ENCODE measurements at regions not wholly inside any gene's neighbourhood (a gene's known extent, or its start where the extent isn't known, plus 50 kb on each side); places are given as distances from the start of the nearest gene placed in this dataset.

DNA sequence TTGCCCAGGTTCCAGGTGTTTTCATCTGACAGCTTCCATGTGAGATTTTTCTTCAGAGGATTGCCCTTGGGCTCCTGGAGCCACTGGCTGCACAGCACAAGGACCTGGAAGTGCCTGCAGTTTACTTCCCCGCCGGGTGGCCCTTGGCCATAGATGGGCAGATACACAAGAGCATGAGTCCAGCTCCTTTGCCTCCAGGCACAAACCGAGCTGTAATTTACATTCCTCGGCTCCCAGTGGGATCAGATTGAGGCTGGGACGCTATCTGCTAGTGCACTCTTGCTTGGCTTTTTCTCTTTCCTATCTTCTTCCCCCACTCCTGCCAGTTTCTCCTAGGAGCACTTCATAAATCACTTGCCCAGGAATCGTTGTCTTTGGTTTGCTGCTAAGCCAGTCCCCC is 85.4 kb upstream of the RALY start:
- no peaks in the 10 kb centered on the region for H3K36me3 ChIP-seq (ENCODE audit: control insufficient read depth in 5 of 5, insufficient read depth in 5 of 5, low read length in 5 of 5)
- H3K9ac ChIP-seq (ENCODE audit: low read length in 5 of 5): no peak overlapping the region
- H3K27me3 ChIP-seq (ENCODE audit: control insufficient read depth in 5 of 5, insufficient read depth in 4 of 5, low read length in 5 of 5): no peaks in the 10 kb centered on the region
- H3K9me3 ChIP-seq (ENCODE audit: control insufficient read depth in 5 of 5, low read length in 5 of 5): no peaks in the 10 kb centered on the region
- H3K27ac ChIP-seq (ENCODE audit: low read depth, low read length): no peak overlapping the region
- H3K4me1 ChIP-seq (ENCODE audit: control insufficient read depth in 5 of 5, insufficient read depth in 5 of 5, low read length in 5 of 5): peaks cover 2 to 23% (median 21%) of the 10 kb centered on the region in 5 donors
- no peak overlapping the region for H3K4me3 ChIP-seq (ENCODE audit: low read depth in 1 of 5, low read length in 5 of 5)

GRCh38 chr20:33908868-33909267 is 84.8 kb upstream of the RALY start:
- H3K36me3 ChIP-seq (ENCODE audit: control insufficient read depth in 5 of 5, insufficient read depth in 5 of 5, low read length in 5 of 5): no peaks in the 10 kb centered on the region
- H3K4me1 ChIP-seq (ENCODE audit: control insufficient read depth in 5 of 5, insufficient read depth in 5 of 5, low read length in 5 of 5): peaks cover 2 to 23% (median 21%) of the 10 kb centered on the region in 5 donors
- H3K9ac ChIP-seq (ENCODE audit: low read length in 5 of 5): no peak overlapping the region
- H3K27me3 ChIP-seq (ENCODE audit: control insufficient read depth in 5 of 5, insufficient read depth in 4 of 5, low read length in 5 of 5): no peaks in the 10 kb centered on the region
- H3K4me3 ChIP-seq (ENCODE audit: low read depth in 1 of 5, low read length in 5 of 5): no peak overlapping the region
- no peaks in the 10 kb centered on the region for H3K9me3 ChIP-seq (ENCODE audit: control insufficient read depth in 5 of 5, low read length in 5 of 5)
- H3K27ac ChIP-seq (ENCODE audit: low read depth, low read length): no peak overlapping the region

GRCh38 chr20:33909331-33909921 is 84.3 kb upstream of the RALY start:
- no peak overlapping the region for H3K4me3 ChIP-seq (ENCODE audit: low read depth in 1 of 5, low read length in 5 of 5)
- no peak overlapping the region for H3K27ac ChIP-seq (ENCODE audit: low read depth, low read length)
- no peaks in the 10 kb centered on the region for H3K9me3 ChIP-seq (ENCODE audit: control insufficient read depth in 5 of 5, low read length in 5 of 5)
- H3K9ac ChIP-seq (ENCODE audit: low read length in 5 of 5): no peak overlapping the region
- no peaks in the 10 kb centered on the region for H3K27me3 ChIP-seq (ENCODE audit: control insufficient read depth in 5 of 5, insufficient read depth in 4 of 5, low read length in 5 of 5)
- no peaks in the 10 kb centered on the region for H3K36me3 ChIP-seq (ENCODE audit: control insufficient read depth in 5 of 5, insufficient read depth in 5 of 5, low read length in 5 of 5)
- peaks cover 2 to 23% (median 21%) of the 10 kb centered on the region in 5 donors for H3K4me1 ChIP-seq (ENCODE audit: control insufficient read depth in 5 of 5, insufficient read depth in 5 of 5, low read length in 5 of 5)

GRCh38 chr20:33910056-33910455 is 83.7 kb upstream of the RALY start:
- Histone ChIP-seq H3K9me3 (ENCODE audit: control insufficient read depth in 5 of 5, low read length in 5 of 5) (no peaks in the 10 kb centered on the region), H3K27ac (ENCODE audit: low read depth, low read length) (no peak overlapping the region), H3K9ac (ENCODE audit: low read length in 5 of 5) (no peak overlapping the region), H3K4me1 (ENCODE audit: control insufficient read depth in 5 of 5, insufficient read depth in 5 of 5, low read length in 5 of 5) (peaks cover 2 to 23% (median 21%) of the 10 kb centered on the region in 5 donors), H3K4me3 (ENCODE audit: low read depth in 1 of 5, low read length in 5 of 5) (no peak overlapping the region), H3K27me3 (ENCODE audit: control insufficient read depth in 5 of 5, insufficient read depth in 4 of 5, low read length in 5 of 5) (no peaks in the 10 kb centered on the region), H3K36me3 (ENCODE audit: control insufficient read depth in 5 of 5, insufficient read depth in 5 of 5, low read length in 5 of 5) (no peaks in the 10 kb centered on the region)

DNA sequence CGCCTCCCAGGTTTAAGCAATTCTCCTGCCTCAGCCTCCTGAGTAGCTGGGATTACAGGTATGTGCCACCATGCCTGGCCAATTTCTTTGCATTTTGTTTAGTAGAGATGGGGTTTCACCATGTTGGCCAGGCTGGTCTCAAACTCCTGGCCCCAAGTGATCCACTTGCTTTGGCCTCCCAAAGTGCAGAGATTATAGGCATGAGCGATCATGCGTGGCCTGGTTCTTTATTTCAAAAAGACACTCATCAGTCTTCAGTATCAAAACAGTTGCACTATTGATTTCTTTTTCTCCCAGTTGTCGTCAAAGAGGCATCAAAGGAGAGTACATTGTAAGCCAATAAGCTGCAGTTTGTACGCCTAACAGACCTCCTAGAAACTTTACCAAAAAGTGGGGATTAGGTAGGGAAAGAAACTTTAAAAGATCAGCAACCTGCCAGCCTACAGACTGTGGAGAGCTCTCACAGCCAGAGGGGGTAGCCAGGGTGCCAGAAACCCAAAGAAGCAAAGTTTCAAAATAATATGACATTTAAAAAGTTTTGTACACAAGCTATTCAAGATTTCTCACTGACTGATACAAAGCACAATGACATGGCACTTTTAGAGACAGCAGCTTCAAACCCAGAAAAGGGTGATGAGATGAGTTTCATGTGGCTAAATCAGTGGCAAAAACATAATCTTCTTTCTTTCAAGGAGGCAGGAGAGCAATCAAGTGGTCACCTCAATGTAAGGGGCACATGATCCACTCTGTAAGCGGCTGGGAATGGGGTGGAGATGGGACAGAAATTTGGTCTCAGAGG is 83.0 kb upstream of the RALY start:
- H3K27me3 ChIP-seq (ENCODE audit: control insufficient read depth in 5 of 5, insufficient read depth in 4 of 5, low read length in 5 of 5): no peaks in the 10 kb centered on the region
- H3K4me1 ChIP-seq (ENCODE audit: control insufficient read depth in 5 of 5, insufficient read depth in 5 of 5, low read length in 5 of 5): peaks cover 2 to 25% (median 21%) of the 10 kb centered on the region in 5 donors
- H3K4me3 ChIP-seq (ENCODE audit: low read depth in 1 of 5, low read length in 5 of 5): no peak overlapping the region
- H3K27ac ChIP-seq (ENCODE audit: low read depth, low read length): no peak overlapping the region
- H3K9ac ChIP-seq (ENCODE audit: low read length in 5 of 5): no peak overlapping the region
- no peaks in the 10 kb centered on the region for H3K36me3 ChIP-seq (ENCODE audit: control insufficient read depth in 5 of 5, insufficient read depth in 5 of 5, low read length in 5 of 5)
- no peaks in the 10 kb centered on the region for H3K9me3 ChIP-seq (ENCODE audit: control insufficient read depth in 5 of 5, low read length in 5 of 5)

GRCh38 chr20:33914919-33915318 is 78.8 kb upstream of the RALY start:
- Histone ChIP-seq H3K9ac (ENCODE audit: low read length in 5 of 5) (no peak overlapping the region), H3K36me3 (ENCODE audit: control insufficient read depth in 5 of 5, insufficient read depth in 5 of 5, low read length in 5 of 5) (no peaks in the 10 kb centered on the region), H3K9me3 (ENCODE audit: control insufficient read depth in 5 of 5, low read length in 5 of 5) (no peaks in the 10 kb centered on the region), H3K27ac (ENCODE audit: low read depth, low read length) (no peak overlapping the region), H3K4me1 (ENCODE audit: control insufficient read depth in 5 of 5, insufficient read depth in 5 of 5, low read length in 5 of 5) (peaks cover 0 to 20% (median 7%) of the 10 kb centered on the region in 5 donors), H3K27me3 (ENCODE audit: control insufficient read depth in 5 of 5, insufficient read depth in 4 of 5, low read length in 5 of 5) (no peaks in the 10 kb centered on the region), H3K4me3 (ENCODE audit: low read depth in 1 of 5, low read length in 5 of 5) (no peak overlapping the region)

DNA sequence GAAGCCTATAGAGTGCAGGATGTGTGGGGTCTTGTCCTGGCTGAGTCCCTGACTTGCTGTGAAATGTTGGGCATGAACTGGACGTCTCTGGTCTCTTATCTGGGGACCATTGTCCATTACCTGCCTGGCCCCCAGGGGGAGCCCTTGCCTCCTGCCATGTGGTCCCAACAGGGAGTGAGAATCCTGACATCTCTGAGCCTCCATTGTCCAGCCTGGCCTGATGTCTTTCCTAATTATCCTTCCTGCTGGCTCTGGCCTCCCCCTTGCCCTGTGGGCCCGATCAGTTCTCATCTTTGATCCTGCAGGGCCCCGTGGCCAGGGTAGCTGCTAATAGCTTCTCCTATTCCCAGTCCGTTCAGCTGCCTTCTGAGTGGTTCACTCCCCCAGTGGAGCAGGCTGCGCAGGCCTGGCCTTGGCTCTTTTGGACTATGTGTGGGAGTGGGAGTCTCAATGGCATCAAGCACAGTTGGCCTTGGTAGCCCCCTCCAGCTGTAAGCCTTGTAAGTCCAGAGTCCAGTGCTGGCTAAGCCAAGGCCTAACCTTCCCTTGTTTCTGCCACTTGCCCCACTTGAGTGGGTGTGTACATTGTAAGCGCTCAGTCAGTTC is 77.9 kb upstream of the RALY start:
- peaks cover 0 to 14% (median 4%) of the 10 kb centered on the region in 5 donors for H3K4me1 ChIP-seq (ENCODE audit: control insufficient read depth in 5 of 5, insufficient read depth in 5 of 5, low read length in 5 of 5)

GRCh38 chr20:33916768-33917167 is 76.9 kb upstream of the RALY start:
- Histone ChIP-seq H3K9ac (ENCODE audit: low read length in 5 of 5) (no peak overlapping the region), H3K4me3 (ENCODE audit: low read depth in 1 of 5, low read length in 5 of 5) (no peak overlapping the region), H3K27ac (ENCODE audit: low read depth, low read length) (no peak overlapping the region), H3K9me3 (ENCODE audit: control insufficient read depth in 5 of 5, low read length in 5 of 5) (no peaks in the 10 kb centered on the region), H3K27me3 (ENCODE audit: control insufficient read depth in 5 of 5, insufficient read depth in 4 of 5, low read length in 5 of 5) (no peaks in the 10 kb centered on the region), H3K36me3 (ENCODE audit: control insufficient read depth in 5 of 5, insufficient read depth in 5 of 5, low read length in 5 of 5) (no peaks in the 10 kb centered on the region), H3K4me1 (ENCODE audit: control insufficient read depth in 5 of 5, insufficient read depth in 5 of 5, low read length in 5 of 5) (peaks cover 0 to 14% (median 4%) of the 10 kb centered on the region in 5 donors)

More for the DNA sequence above, 77.9 kb upstream of the RALY start:
- no peaks in the 10 kb centered on the region for H3K27me3 ChIP-seq (ENCODE audit: control insufficient read depth in 5 of 5, insufficient read depth in 4 of 5, low read length in 5 of 5)
- no peaks in the 10 kb centered on the region for H3K9me3 ChIP-seq (ENCODE audit: control insufficient read depth in 5 of 5, low read length in 5 of 5)
- H3K27ac ChIP-seq (ENCODE audit: low read depth, low read length): no peak overlapping the region
- no peaks in the 10 kb centered on the region for H3K36me3 ChIP-seq (ENCODE audit: control insufficient read depth in 5 of 5, insufficient read depth in 5 of 5, low read length in 5 of 5)
- H3K9ac ChIP-seq (ENCODE audit: low read length in 5 of 5): no peak overlapping the region
- no peak overlapping the region for H3K4me3 ChIP-seq (ENCODE audit: low read depth in 1 of 5, low read length in 5 of 5)

DNA sequence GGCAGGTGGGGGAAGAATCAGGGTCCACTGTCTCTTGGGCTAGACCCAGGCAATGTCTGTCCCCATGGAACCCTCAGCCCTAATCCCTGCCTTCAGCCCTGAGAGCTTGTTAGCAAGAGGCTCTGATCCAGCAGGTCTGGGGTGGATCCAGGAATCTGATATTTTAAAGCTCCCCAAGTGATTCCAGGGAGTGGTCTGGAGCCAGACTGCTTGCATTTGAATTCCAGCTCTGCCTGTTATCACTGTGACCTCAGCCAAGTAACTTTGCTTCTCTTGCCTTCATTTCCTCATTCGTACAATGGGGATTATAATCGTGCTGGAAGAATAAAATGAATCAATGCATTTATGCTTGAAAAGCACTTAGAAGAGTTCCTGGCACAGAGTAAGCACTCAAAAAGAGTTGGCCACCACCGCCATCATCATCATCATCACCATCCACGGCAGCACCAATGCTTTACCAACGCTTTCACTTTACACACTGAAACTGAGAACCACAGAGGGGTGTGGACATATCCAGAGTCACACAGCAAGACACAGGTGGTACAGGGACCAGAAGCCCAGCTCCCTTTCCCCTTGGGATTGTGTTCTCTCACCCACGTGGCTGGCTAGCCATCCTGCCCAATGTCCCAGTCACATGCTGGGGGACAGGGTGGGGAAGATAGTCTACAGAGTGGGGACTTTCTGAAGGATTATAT is 75.7 kb upstream of the RALY start:
- Histone ChIP-seq H3K27ac (ENCODE audit: low read depth, low read length) (no peak overlapping the region), H3K4me1 (ENCODE audit: control insufficient read depth in 5 of 5, insufficient read depth in 5 of 5, low read length in 5 of 5) (peaks cover 0 to 14% (median 4%) of the 10 kb centered on the region in 5 donors), H3K9ac (ENCODE audit: low read length in 5 of 5) (no peak overlapping the region), H3K27me3 (ENCODE audit: control insufficient read depth in 5 of 5, insufficient read depth in 4 of 5, low read length in 5 of 5) (no peaks in the 10 kb centered on the region), H3K9me3 (ENCODE audit: control insufficient read depth in 5 of 5, low read length in 5 of 5) (no peaks in the 10 kb centered on the region), H3K4me3 (ENCODE audit: low read depth in 1 of 5, low read length in 5 of 5) (peak overlapping the region in 1 of 5 donors; percentile 42), H3K36me3 (ENCODE audit: control insufficient read depth in 5 of 5, insufficient read depth in 5 of 5, low read length in 5 of 5) (no peaks in the 10 kb centered on the region)

DNA sequence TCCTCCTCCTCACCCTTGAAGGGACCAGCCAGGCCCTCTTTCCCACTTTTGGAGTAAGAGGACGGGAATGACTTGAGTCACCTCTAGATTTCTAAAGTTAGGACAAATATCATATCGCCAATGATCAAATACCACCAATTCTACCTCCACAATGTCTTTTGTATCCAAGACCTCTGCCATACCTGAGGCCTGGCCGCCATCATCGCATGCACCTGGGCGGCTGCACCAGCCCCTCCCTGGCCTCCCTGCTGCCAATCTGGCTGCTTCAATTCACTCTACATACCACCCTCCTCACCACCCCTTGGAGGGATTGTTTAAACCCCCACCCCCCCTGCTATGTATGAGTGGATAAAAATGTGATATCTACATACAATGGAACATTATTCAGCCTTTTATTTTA is 75.0 kb upstream of the RALY start:
- Histone ChIP-seq H3K9ac (ENCODE audit: low read length in 5 of 5) (no peak overlapping the region), H3K36me3 (ENCODE audit: control insufficient read depth in 5 of 5, insufficient read depth in 5 of 5, low read length in 5 of 5) (no peaks in the 10 kb centered on the region), H3K4me1 (ENCODE audit: control insufficient read depth in 5 of 5, insufficient read depth in 5 of 5, low read length in 5 of 5) (peaks cover 0 to 14% (median 4%) of the 10 kb centered on the region in 5 donors), H3K9me3 (ENCODE audit: control insufficient read depth in 5 of 5, low read length in 5 of 5) (no peaks in the 10 kb centered on the region), H3K27me3 (ENCODE audit: control insufficient read depth in 5 of 5, insufficient read depth in 4 of 5, low read length in 5 of 5) (no peaks in the 10 kb centered on the region), H3K27ac (ENCODE audit: low read depth, low read length) (no peak overlapping the region), H3K4me3 (ENCODE audit: low read depth in 1 of 5, low read length in 5 of 5) (no peak overlapping the region)

All from subcutaneous abdominal adipose tissue (tissue), 5 donors.